B cell (primary cell): ENCODE measurements at regions not wholly inside any gene's neighbourhood (a gene's known extent, or its start where the extent isn't known, plus 50 kb on each side); places are given as distances from the start of the nearest gene placed in this dataset.

ENCODE experiments used
- ATAC-seq: fragments of 200-7000 bp; cut with Tn5 transposase; one replicate; pipeline ENCODE4 v1.10.0; 2021; ENCODE audit warnings: low read depth, mild to moderate bottlenecking, moderate number of reproducible peaks, moderate library complexity
- CTCF ChIA-PET: fragments of 350-600 bp; sonication (Branson Sonifier 250); formaldehyde crosslinking; loops from one replicate; lab custom pipeline; 2021; ENCODE audit warnings: antibody characterized with exemption, inconsistent platforms; lab: Charles Lee
- POLR2A ChIA-PET: fragments of 350-600 bp; sonication (Branson Sonifier 250); formaldehyde crosslinking; loops from one replicate; lab custom pipeline; 2021; ENCODE audit warnings: antibody characterized with exemption; lab: Charles Lee
- DNase-seq: peaks from one replicate; pipeline ENCODE4 v3.0.0; 2013
- H2AFZ ChIP-seq: 2 replicates; pipeline ENCODE4 v1.6.1; 2012; ENCODE audit warnings: mild to moderate bottlenecking, low read depth, low read length; ENCODE audit not compliant: insufficient read depth, poor library complexity, severe bottlenecking
- H3K27ac ChIP-seq, 2 donors: 1 replicate in 1 of 2; 2 replicates in 1 of 2; pipeline ENCODE4 v1.5.1; 2012 to 2013; ENCODE audit warnings: low read length in 2 of 2, mild to moderate bottlenecking in 2 of 2, moderate library complexity in 1 of 2
- H3K27me3 ChIP-seq, 4 experiments: fragments of 200-600 bp in 1 of 4; sonication (generic) in 1 of 4; replicated peaks in 1 of 4; 1 replicate in 2 of 4; 2 replicates in 2 of 4; pipeline versions ENCODE4 v1.6.1 to v1.7.0; 2013 to 2016; ENCODE audit warnings: low read length in 3 of 4, mild to moderate bottlenecking in 2 of 4, mixed read lengths in 1 of 4, moderate library complexity in 1 of 4; ENCODE audit not compliant: insufficient read depth in 4 of 4, control insufficient read depth in 3 of 4; ENCODE audit errors: control extremely low read depth in 1 of 4
- H3K36me3 ChIP-seq, 2 experiments: replicated peaks in 1 of 2; 1 replicate in 1 of 2; 2 replicates in 1 of 2; pipeline versions ENCODE4 v1.6.1 to v1.7.1; 2013; ENCODE audit warnings: low read length in 1 of 2; ENCODE audit not compliant: insufficient read depth in 2 of 2, control insufficient read depth in 1 of 2; ENCODE audit errors: control extremely low read depth in 1 of 2, extremely low read depth in 1 of 2
- H3K4me1 ChIP-seq, 2 donors: fragments of 200-600 bp in 1 of 2; sonication (generic) in 1 of 2; 1 replicate in 1 of 2; 2 replicates in 1 of 2; pipeline versions ENCODE4 v1.5.1 to v1.6.1; 2013 to 2017; ENCODE audit warnings: low read length in 2 of 2; ENCODE audit not compliant: control insufficient read depth in 2 of 2, insufficient read depth in 2 of 2
- H3K4me2 ChIP-seq: replicated peaks from 2 replicates; pipeline ENCODE3; 2012; ENCODE audit warnings: mild to moderate bottlenecking, low read depth, low read length; ENCODE audit not compliant: poor library complexity, severe bottlenecking
- H3K4me3 ChIP-seq, 5 experiments: fragments of 200-600 bp in 1 of 5; sonication (generic) in 1 of 5; 1 replicate in 3 of 5; 2 replicates in 2 of 5; pipeline versions ENCODE4 v1.5.1 to v1.7.0; 2011 to 2016; ENCODE audit warnings: low read length in 4 of 5, mild to moderate bottlenecking in 4 of 5, low read depth in 2 of 5, control low read depth in 1 of 5, moderate library complexity in 1 of 5; ENCODE audit not compliant: insufficient read depth in 1 of 5; ENCODE audit errors: control extremely low read depth in 1 of 5, extremely low read depth in 1 of 5
- H3K79me2 ChIP-seq: fragments of 200-600 bp; sonication (generic); one replicate; pipeline ENCODE4 v1.6.0; 2016; ENCODE audit warnings: low read length; ENCODE audit not compliant: control insufficient read depth, insufficient read depth
- H3K9ac ChIP-seq: fragments of 200-600 bp; sonication (generic); 2 replicates; pipeline ENCODE4 v1.6.1; 2017; ENCODE audit warnings: mild to moderate bottlenecking, low read length, moderate library complexity
- H3K9me3 ChIP-seq, 3 donors: one replicate each; pipeline versions ENCODE4 v1.6.1 to v1.7.1; 2013; ENCODE audit warnings: low read length in 2 of 3; ENCODE audit not compliant: control insufficient read depth in 2 of 3, insufficient read depth in 1 of 3; ENCODE audit errors: control extremely low read depth in 1 of 3
- H4K20me1 ChIP-seq: 2 replicates; pipeline ENCODE4 v1.6.0; 2012; ENCODE audit warnings: mild to moderate bottlenecking, low read length; ENCODE audit not compliant: insufficient read depth, control insufficient read depth, poor library complexity, severe bottlenecking
- H3K27ac Mint-ChIP-seq: one replicate; pipeline ENCODE4 v1.8.0; 2021; ENCODE audit warnings: mixed read lengths
- H3K27me3 Mint-ChIP-seq: one replicate; pipeline ENCODE4 v1.8.0; 2021; ENCODE audit warnings: mixed read lengths
- H3K4me1 Mint-ChIP-seq: one replicate; pipeline ENCODE4 v1.8.0; 2021; ENCODE audit warnings: mixed read lengths
- H3K4me3 Mint-ChIP-seq: one replicate; pipeline ENCODE4 v1.8.0; 2021; ENCODE audit warnings: mixed read lengths
- H3K9me3 Mint-ChIP-seq: one replicate; pipeline ENCODE4 v1.8.0; 2022; ENCODE audit warnings: mixed read lengths; ENCODE audit not compliant: insufficient read depth
- CTCF ChIP-seq: fragments of 200-600 bp; IDR thresholded peaks from one replicate; pipeline ENCODE4 v1.8.0; 2022; ENCODE audit warnings: antibody characterized with exemption, mild to moderate bottlenecking
- EZH2 ChIP-seq: IDR thresholded peaks from 2 replicates; pipeline ENCODE4 v1.6.1; 2012; ENCODE audit warnings: borderline replicate concordance, low read depth, mild to moderate bottlenecking, moderate library complexity, low read length; ENCODE audit not compliant: insufficient read depth, poor library complexity, severe bottlenecking
- WGBS: methylation state at CpG from one replicate; pipeline ENCODE4 v1.1.5; 2013; ENCODE audit warnings: missing lambda C conversion rate; ENCODE audit not compliant: insufficient coverage; 5-methylcytosine and 5-hydroxymethylcytosine counted together
- intact Hi-C: fragments of 100-400 bp; cut with micrococcal nuclease; formaldehyde crosslinking; loops from one replicate; pipeline ENCODE4 v1.10.0; 2022

- Histone ChIP-seq H3K4me2 (no peak overlapping the region), H3K4me3 (no peak overlapping the region), H4K20me1 (no peaks in the 10 kb centered on the region), H3K36me3 (no peaks in the 10 kb centered on the region), H2AFZ (no peak overlapping the region), H3K4me1 (no peaks in the 10 kb centered on the region), H3K27ac (no peak overlapping the region), H3K27me3 (no peaks in the 10 kb centered on the region), H3K9me3 (peaks cover 0 to 9% (median 0%) of the 10 kb centered on the region in 3 donors), H3K79me2 (no peaks in the 10 kb centered on the region), H3K9ac (no peak overlapping the region)
- TF ChIP-seq EZH2 (no peak), CTCF (no peak)
- CTCF ChIA-PET: no interaction called here
- Mint-ChIP-seq H3K27me3 (peaks cover 4% of the 10 kb centered on the region), H3K9me3 (no peaks in the 10 kb centered on the region), H3K4me3 (no peak overlapping the region), H3K27ac (no peak overlapping the region), H3K4me1 (no peaks in the 10 kb centered on the region)
- WGBS: 82% methylated on average over 25 of the region's 25 CpGs
- intact Hi-C loops: no loop called here
- no peak for DNase-seq
- POLR2A ChIA-PET: no interaction called here
- ATAC-seq: no peak
Measured at GRCh38 chr13:112131081-112131712, 64.2 kb downstream of the SOX1 start.

- no peaks in the 10 kb centered on the region for H4K20me1 ChIP-seq
- H3K9me3 Mint-ChIP-seq: no peaks in the 10 kb centered on the region
- intact Hi-C loops: no loop called here
- H3K27ac ChIP-seq: no peak overlapping the region
- no peak for TF ChIP-seq EZH2
- TF ChIP-seq CTCF: no peak
- no peaks in the 10 kb centered on the region for H3K4me1 Mint-ChIP-seq
- ChIA-PET CTCF (no interaction called here), POLR2A (no interaction called here)
- H3K4me2 ChIP-seq: no peak overlapping the region
- no peaks in the 10 kb centered on the region for H3K4me1 ChIP-seq
- no peaks in the 10 kb centered on the region for H3K27me3 ChIP-seq
- H3K9ac ChIP-seq: no peak overlapping the region
- no peak for DNase-seq
- ATAC-seq: no peak
- H3K79me2 ChIP-seq: no peaks in the 10 kb centered on the region
- no peaks in the 10 kb centered on the region for H3K36me3 ChIP-seq
- no peak overlapping the region for H2AFZ ChIP-seq
- WGBS: 81% methylated on average over 11 of the region's 11 CpGs
- no peak overlapping the region for H3K4me3 Mint-ChIP-seq
- H3K27me3 Mint-ChIP-seq: peaks cover 4% of the 10 kb centered on the region
- H3K9me3 ChIP-seq: peaks cover 0 to 7% (median 0%) of the 10 kb centered on the region in 3 donors
- H3K27ac Mint-ChIP-seq: no peak overlapping the region
- no peak overlapping the region for H3K4me3 ChIP-seq
Measured at GRCh38 chr13:112131713-112132113, 64.8 kb downstream of the SOX1 start.
